ENCODE measurements at regions not wholly inside any gene's neighbourhood (a gene's known extent, or its start where the extent isn't known, plus 50 kb on each side); places are given as distances from the start of the nearest gene placed in this dataset.

GRCh38 chr2:101533561-101534148, 58.7 kb upstream of the RFX8 start:
- WGBS, 10 experiments, result 0 to 83% (median 29%) methylated on average over 1 to 10 of the region's 10 CpGs
- H3K4me3 ChIP-seq, result no peak overlapping the region
- in situ Hi-C loops (cut with MboI; ENCODE audit: low pct_unique_long_range_greater_than_20kb in 2 of 9, low sequenced_read_pairs in 9 of 9, unreplicated experiment in 9 of 9), result loop anchor here in 1 of 9 experiments (25.0 kb wide), 1 partner anchor 154 kb away; the partner anchor contains the start of gene MAP4K4
- peak; percentile 54 to 97 (median 90) for ATAC-seq (replicated peaks in 6 of 8)
- H3K4me1 ChIP-seq (replicated peaks in 1 of 2), result peaks cover 4% of the 10 kb centered on the region in 2 donors
- H3K27ac ChIP-seq, result peak overlapping the region; percentile 62 to 63

GRCh38 chr2:101528501-101528900, 53.6 kb upstream of the RFX8 start:
- ATAC-seq (replicated peaks in 6 of 8), result no peak
- Histone ChIP-seq H3K4me3 (no peak overlapping the region), H3K27ac (no peak overlapping the region), H3K4me1 (replicated peaks in 1 of 2) (no peaks in the 10 kb centered on the region)
- 83 to 100% (median 94%) methylated on average over 1 to 4 of the region's 4 CpGs; no CpG with 5 or more reads in 4 of the 10 experiments for WGBS, 10 experiments
- in situ Hi-C loops (cut with MboI; ENCODE audit: low pct_unique_long_range_greater_than_20kb in 2 of 9, low sequenced_read_pairs in 9 of 9, unreplicated experiment in 9 of 9), result loop anchor here in 1 of 9 experiments (25.0 kb wide), 1 partner anchor 159 kb away; the partner anchor contains the start of gene MAP4K4

- WGBS, 10 experiments, result 46 to 98% (median 89%) methylated on average over 1 to 6 of the region's 6 CpGs
- Histone ChIP-seq H3K27ac (no peak overlapping the region), H3K4me1 (replicated peaks in 1 of 2) (no peaks in the 10 kb centered on the region), H3K4me3 (no peak overlapping the region)
- no peak for ATAC-seq (replicated peaks in 6 of 8)
- in situ Hi-C loops (cut with MboI; ENCODE audit: low pct_unique_long_range_greater_than_20kb in 2 of 9, low sequenced_read_pairs in 9 of 9, unreplicated experiment in 9 of 9), result loop anchor here in 1 of 9 experiments (25.0 kb wide), 2 partner anchors 162 to 287 kb away; partner anchors contain the start of gene MAP4K4
Observed at GRCh38 chr2:101524806-101525430, 50.0 kb upstream of the RFX8 start.
